PFSK-1 (cell line): ENCODE measurements at regions not wholly inside any gene's neighbourhood (a gene's known extent, or its start where the extent isn't known, plus 50 kb on each side); places are given as distances from the start of the nearest gene placed in this dataset.

Experiments used
- FOXP2 ChIP-seq: optimal IDR thresholded peaks from 2 replicates; pipeline ENCODE3; 2011; ENCODE audit warnings: borderline replicate concordance, control low read depth, inconsistent platforms; ENCODE audit not compliant: insufficient read depth; ENCODE audit errors: extremely low read length, extremely low read depth
- POLR2AphosphoS5 ChIP-seq: IDR thresholded peaks from 2 replicates; pipeline ENCODE4 v1.6.1; 2012; ENCODE audit warnings: low read depth, mild to moderate bottlenecking, control low read depth, low read length, moderate library complexity
- REST ChIP-seq, 2 experiments: IDR thresholded peaks; 2 replicates each; pipeline versions ENCODE4 v1.6.1 to v1.8.0; 2011 to 2012; ENCODE audit warnings: low read depth in 2 of 2, low read length in 2 of 2, control low read depth in 1 of 2, inconsistent platforms in 1 of 2, mild to moderate bottlenecking in 1 of 2, moderate library complexity in 1 of 2; ENCODE audit not compliant: insufficient read depth in 1 of 2
- TAF1 ChIP-seq: IDR thresholded peaks from 2 replicates; pipeline ENCODE4 v1.6.1; 2012; ENCODE audit warnings: low read length, control low read depth, borderline replicate concordance; ENCODE audit not compliant: insufficient read depth

DNA sequence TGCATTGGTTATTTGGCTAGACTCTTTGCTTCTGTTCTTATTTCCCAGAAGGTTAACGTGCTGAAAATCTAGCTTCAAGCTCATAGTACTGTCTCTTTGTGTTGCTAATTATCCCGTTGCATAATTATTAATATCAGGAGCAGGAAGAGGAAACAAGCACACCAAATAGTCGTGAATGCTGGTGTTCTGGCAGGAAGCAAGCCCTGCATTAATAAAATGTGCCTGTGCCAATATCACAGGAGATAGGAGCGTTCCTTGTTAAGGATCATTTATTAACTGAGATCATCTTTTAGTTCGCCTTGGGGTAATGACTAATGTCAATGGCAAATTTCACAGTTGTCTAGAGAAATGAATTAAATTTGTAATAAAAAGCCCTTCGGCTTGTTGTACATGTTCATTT, 893.0 kb upstream of the POU3F3 start:
- peak in 1 of 2 experiments; percentile 36; a peak in 1 of 4 replicates for TF ChIP-seq REST (IDR thresholded peaks at IDR 0.05; ENCODE audit: insufficient read depth in 1 of 2, low read depth in 2 of 2, low read length in 2 of 2)
- no peak for TF ChIP-seq POLR2AphosphoS5
- TF ChIP-seq TAF1, result no peak
- TF ChIP-seq FOXP2, result no peak
